Memory B cell (primary cell): ENCODE measurements at regions not wholly inside any gene's neighbourhood (a gene's known extent, or its start where the extent isn't known, plus 50 kb on each side); places are given as distances from the start of the nearest gene placed in this dataset.
A peak's percentile ranks its signal among the peaks of the same experiment; 100 is the strongest.

Source experiments
- ATAC-seq: fragments of 150-1000 bp; cut with Tn5 transposase; 2 replicates; pipeline ENCODE4 v1.10.0; 2021; ENCODE audit warnings: low read depth, mild to moderate bottlenecking, moderate library complexity
- DNase-seq, 2 donors: peaks; one replicate each; pipeline ENCODE4 v3.0.0; 2022; ENCODE audit warnings: low spot score in 2 of 2
- H3K27ac Mint-ChIP-seq: one replicate; pipeline ENCODE4 v1.8.0; 2022; ENCODE audit warnings: mild to moderate bottlenecking, moderate library complexity, mixed read lengths
- H3K27me3 Mint-ChIP-seq: one replicate; pipeline ENCODE4 v1.8.0; 2022; ENCODE audit warnings: mixed read lengths
- H3K36me3 Mint-ChIP-seq: one replicate; pipeline ENCODE4 v1.8.0; 2022; ENCODE audit warnings: mild to moderate bottlenecking, mixed read lengths
- H3K4me1 Mint-ChIP-seq: one replicate; pipeline ENCODE4 v1.8.0; 2022; ENCODE audit warnings: mixed read lengths
- H3K4me3 Mint-ChIP-seq: one replicate; pipeline ENCODE4 v1.8.0; 2022; ENCODE audit warnings: mild to moderate bottlenecking, moderate library complexity, mixed read lengths
- H3K9me3 Mint-ChIP-seq: one replicate; pipeline ENCODE4 v1.8.0; 2022; ENCODE audit warnings: mixed read lengths

GRCh38 chr9:99305820-99306811 lies 84.0 kb downstream of the SEC61B start:
- no peak overlapping the region for H3K4me3 Mint-ChIP-seq

DNA sequence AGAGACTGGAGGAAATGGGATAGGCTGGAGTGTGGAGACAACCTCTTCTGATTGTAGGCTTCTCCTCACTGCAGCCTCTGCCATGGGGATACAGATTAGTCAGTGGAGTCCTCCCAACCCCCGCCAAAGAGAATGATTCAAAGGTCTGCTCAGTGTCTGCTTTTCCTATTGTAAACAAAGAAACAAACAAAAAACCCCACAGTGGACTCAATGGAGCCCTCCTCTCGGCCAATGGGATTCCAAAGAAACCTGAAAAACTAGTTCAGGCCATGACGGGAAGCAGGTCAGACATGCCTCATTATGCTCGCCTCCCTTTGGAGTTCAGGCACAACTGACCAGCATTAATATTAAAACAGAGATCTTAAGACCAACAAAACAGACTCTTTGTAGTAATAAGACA lies 85.8 kb downstream of the SEC61B start:
- no peak for DNase-seq

More at GRCh38 chr9:99305820-99306811, 84.0 kb downstream of the SEC61B start:
- H3K9me3 Mint-ChIP-seq, result no peaks in the 10 kb centered on the region
- DNase-seq (no peak), ATAC-seq (no peak)
- peaks cover 2% of the 10 kb centered on the region for H3K36me3 Mint-ChIP-seq
- no peaks in the 10 kb centered on the region for H3K4me1 Mint-ChIP-seq
- H3K27me3 Mint-ChIP-seq, result peaks cover 4% of the 10 kb centered on the region
- peak overlapping the region; percentile 48 for H3K27ac Mint-ChIP-seq

GRCh38 chr9:99309141-99309939 lies 87.3 kb downstream of the SEC61B start:
- DNase-seq, result no peak
- H3K9me3 Mint-ChIP-seq, result no peaks in the 10 kb centered on the region
- no peaks in the 10 kb centered on the region for H3K4me1 Mint-ChIP-seq
- no peak overlapping the region for H3K4me3 Mint-ChIP-seq
- ATAC-seq, result no peak
- H3K27ac Mint-ChIP-seq, result no peak overlapping the region
- peaks cover 2% of the 10 kb centered on the region for H3K27me3 Mint-ChIP-seq
- H3K36me3 Mint-ChIP-seq, result peaks cover 2% of the 10 kb centered on the region

More for the DNA sequence above, 85.8 kb downstream of the SEC61B start:
- Mint-ChIP-seq H3K27me3 (peaks cover 4% of the 10 kb centered on the region), H3K4me3 (no peak overlapping the region), H3K27ac (no peak overlapping the region), H3K4me1 (no peaks in the 10 kb centered on the region), H3K9me3 (no peaks in the 10 kb centered on the region), H3K36me3 (peaks cover 2% of the 10 kb centered on the region)
- ATAC-seq, result no peak

- Mint-ChIP-seq H3K4me3 (no peak overlapping the region), H3K4me1 (no peaks in the 10 kb centered on the region), H3K27ac (no peak overlapping the region), H3K9me3 (no peaks in the 10 kb centered on the region), H3K27me3 (peaks cover 4% of the 10 kb centered on the region), H3K36me3 (no peaks in the 10 kb centered on the region)
- ATAC-seq (no peak), DNase-seq (no peak)
Measured at GRCh38 chr9:99312736-99313135, 90.7 kb downstream of the SEC61B start.

- no peaks in the 10 kb centered on the region for H3K4me1 Mint-ChIP-seq
- H3K27me3 Mint-ChIP-seq, result peaks cover 6% of the 10 kb centered on the region
- no peak for ATAC-seq
- no peak overlapping the region for H3K4me3 Mint-ChIP-seq
- DNase-seq, result no peak
- no peaks in the 10 kb centered on the region for H3K9me3 Mint-ChIP-seq
- H3K36me3 Mint-ChIP-seq, result no peaks in the 10 kb centered on the region
- H3K27ac Mint-ChIP-seq, result no peak overlapping the region
Measured at GRCh38 chr9:99319048-99319447, 97.0 kb downstream of the SEC61B start.

DNA sequence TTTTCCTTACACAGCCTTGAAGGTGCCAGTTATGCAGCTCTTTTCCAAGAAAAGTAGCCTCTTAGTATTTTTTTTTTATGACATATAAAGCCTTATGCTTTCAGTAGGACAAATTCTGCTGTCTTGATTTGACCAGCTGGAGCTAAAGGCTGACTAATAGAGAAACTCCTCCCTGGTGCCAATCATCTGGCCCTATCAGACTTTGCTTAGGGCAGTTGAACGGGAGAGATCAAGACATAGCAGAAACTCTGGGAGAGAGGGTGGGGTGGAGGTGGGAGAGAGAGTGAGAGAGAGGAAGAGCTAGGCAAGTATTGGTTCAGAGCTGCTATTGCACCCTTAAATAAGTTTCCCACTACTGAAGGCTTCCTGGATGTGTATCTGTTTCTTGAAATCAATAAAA lies 100.2 kb downstream of the SEC61B start:
- Mint-ChIP-seq H3K4me3 (no peak overlapping the region), H3K27me3 (peaks cover 9% of the 10 kb centered on the region), H3K9me3 (no peaks in the 10 kb centered on the region), H3K4me1 (peaks cover 5% of the 10 kb centered on the region), H3K27ac (no peak overlapping the region), H3K36me3 (no peaks in the 10 kb centered on the region)
- ATAC-seq (no peak), DNase-seq (no peak)

DNA sequence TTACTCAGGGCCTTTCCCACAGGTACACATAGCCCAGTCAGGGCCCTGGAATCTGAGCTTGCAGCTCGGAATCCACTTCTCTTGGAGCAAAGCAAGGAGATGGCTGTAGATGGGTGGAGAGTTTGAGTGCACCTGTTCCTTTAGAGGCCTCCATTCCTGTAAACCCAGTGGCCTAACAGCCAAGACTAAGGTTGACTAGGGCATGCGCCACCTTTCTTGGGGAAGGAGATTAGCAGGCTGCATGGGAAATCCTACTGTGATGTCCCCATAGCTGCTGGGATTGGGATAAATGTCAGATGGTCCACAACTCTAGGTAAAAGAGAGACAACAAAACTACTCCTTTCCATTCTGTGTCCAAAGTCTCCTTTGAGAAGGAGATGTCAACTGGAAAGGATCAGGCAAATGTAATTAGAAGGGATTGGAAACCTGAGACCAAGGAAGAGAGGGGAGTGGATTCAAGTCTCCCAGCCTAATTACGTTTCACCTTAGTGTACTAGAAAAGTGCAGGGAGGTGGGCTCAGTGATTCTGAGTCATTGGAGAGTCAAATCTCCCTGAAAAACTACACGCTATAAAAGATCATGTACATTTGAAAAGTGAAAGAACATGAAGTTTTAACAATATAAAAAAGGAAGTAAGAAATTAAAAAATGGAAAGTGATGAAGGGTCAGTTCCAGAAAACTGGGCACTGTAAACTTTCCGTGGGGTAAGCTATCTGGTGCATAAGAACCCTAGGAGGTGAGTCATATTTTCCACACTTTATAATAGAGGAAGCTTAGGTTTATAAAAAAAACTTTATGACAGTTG lies 104.2 kb downstream of the SEC61B start:
- H3K27ac Mint-ChIP-seq, result no peak overlapping the region

GRCh38 chr9:99326917-99327189 lies 104.8 kb downstream of the SEC61B start:
- Mint-ChIP-seq H3K27me3 (peaks cover 6% of the 10 kb centered on the region), H3K36me3 (no peaks in the 10 kb centered on the region), H3K4me3 (no peak overlapping the region), H3K9me3 (no peaks in the 10 kb centered on the region), H3K27ac (no peak overlapping the region), H3K4me1 (peaks cover 5% of the 10 kb centered on the region)
- no peak for DNase-seq
- ATAC-seq, result no peak

More for the DNA sequence above, 104.2 kb downstream of the SEC61B start:
- no peak for ATAC-seq
- DNase-seq, result no peak
- H3K36me3 Mint-ChIP-seq, result no peaks in the 10 kb centered on the region
- no peak overlapping the region for H3K4me3 Mint-ChIP-seq
- peaks cover 9% of the 10 kb centered on the region for H3K27me3 Mint-ChIP-seq
- H3K4me1 Mint-ChIP-seq, result peaks cover 5% of the 10 kb centered on the region
- no peaks in the 10 kb centered on the region for H3K9me3 Mint-ChIP-seq

DNA sequence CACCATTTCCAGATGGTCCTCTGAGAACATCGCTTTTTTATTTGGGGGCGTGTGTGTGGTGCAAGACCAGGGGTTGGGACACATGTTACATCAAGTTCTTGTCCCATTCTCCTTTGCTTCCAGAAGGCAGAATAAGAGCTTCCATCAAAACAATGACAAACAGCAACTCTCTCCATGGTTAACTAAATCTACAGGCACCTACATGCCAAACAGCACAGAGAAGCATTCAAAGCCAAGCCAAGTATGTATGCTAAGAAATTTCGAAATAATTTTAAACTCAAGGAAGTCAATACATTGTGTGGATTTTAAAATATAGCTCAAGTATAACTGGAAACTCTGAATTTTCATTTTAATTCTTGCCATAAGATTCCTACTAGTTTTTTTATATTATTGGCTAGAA lies 105.6 kb downstream of the SEC61B start:
- no peaks in the 10 kb centered on the region for H3K36me3 Mint-ChIP-seq
- H3K9me3 Mint-ChIP-seq, result no peaks in the 10 kb centered on the region
- H3K4me1 Mint-ChIP-seq, result peaks cover 5% of the 10 kb centered on the region
- ATAC-seq (no peak), DNase-seq (no peak)
- no peak overlapping the region for H3K27ac Mint-ChIP-seq
- H3K27me3 Mint-ChIP-seq, result peaks cover 6% of the 10 kb centered on the region
- no peak overlapping the region for H3K4me3 Mint-ChIP-seq

- Mint-ChIP-seq H3K4me1 (peaks cover 6% of the 10 kb centered on the region), H3K4me3 (no peak overlapping the region), H3K9me3 (no peaks in the 10 kb centered on the region), H3K36me3 (no peaks in the 10 kb centered on the region), H3K27me3 (no peaks in the 10 kb centered on the region), H3K27ac (no peak overlapping the region)
- no peak for DNase-seq
- ATAC-seq, result no peak
Measured at GRCh38 chr9:99335280-99335679, 113.2 kb downstream of the SEC61B start.

DNA sequence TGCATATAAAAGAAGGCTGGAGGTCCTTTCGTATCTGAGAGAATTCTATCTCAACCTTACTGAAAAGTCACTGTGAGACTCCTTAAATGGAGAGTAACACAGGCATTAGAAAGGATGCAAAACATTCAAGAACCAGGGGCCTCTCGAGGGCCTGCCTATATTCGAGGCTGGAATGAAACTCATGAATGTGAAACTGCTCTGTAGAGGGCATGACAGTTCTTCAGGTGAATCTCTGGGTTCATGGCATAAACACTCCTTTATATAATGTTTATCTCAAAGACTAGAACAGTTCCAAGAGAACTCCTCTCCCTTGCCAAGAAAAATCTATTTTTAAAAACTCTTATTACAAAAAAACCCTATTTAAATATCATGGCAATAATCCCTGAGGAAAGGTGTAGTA lies 113.9 kb downstream of the SEC61B start:
- H3K36me3 Mint-ChIP-seq, result no peaks in the 10 kb centered on the region
- H3K27ac Mint-ChIP-seq, result no peak overlapping the region
- no peak for ATAC-seq
- H3K9me3 Mint-ChIP-seq, result no peaks in the 10 kb centered on the region
- DNase-seq, result no peak
- no peaks in the 10 kb centered on the region for H3K27me3 Mint-ChIP-seq
- peaks cover 6% of the 10 kb centered on the region for H3K4me1 Mint-ChIP-seq
- H3K4me3 Mint-ChIP-seq, result no peak overlapping the region

DNA sequence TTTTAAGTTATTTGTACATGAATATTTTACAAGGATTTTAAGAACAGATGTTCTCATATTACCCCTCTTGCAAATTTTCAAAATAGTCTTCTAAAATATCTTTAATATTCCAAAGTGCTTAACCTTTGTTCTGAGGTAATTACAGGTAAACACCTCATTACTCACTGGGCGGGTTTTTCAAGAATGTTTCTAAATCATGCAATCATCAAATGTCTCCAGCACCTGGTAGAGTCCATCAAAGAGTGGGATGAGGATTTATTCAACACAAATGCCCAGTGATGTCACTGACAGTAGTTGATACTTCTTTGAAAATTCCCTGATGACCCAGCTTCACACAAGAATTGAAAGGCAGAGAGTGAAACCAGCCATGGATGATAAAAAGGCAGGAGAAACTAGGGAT lies 114.4 kb downstream of the SEC61B start:
- no peak for DNase-seq
- Mint-ChIP-seq H3K27me3 (no peaks in the 10 kb centered on the region), H3K9me3 (no peaks in the 10 kb centered on the region), H3K36me3 (no peaks in the 10 kb centered on the region), H3K27ac (no peak overlapping the region), H3K4me3 (no peak overlapping the region), H3K4me1 (peaks cover 6% of the 10 kb centered on the region)
- ATAC-seq, result no peak

DNA sequence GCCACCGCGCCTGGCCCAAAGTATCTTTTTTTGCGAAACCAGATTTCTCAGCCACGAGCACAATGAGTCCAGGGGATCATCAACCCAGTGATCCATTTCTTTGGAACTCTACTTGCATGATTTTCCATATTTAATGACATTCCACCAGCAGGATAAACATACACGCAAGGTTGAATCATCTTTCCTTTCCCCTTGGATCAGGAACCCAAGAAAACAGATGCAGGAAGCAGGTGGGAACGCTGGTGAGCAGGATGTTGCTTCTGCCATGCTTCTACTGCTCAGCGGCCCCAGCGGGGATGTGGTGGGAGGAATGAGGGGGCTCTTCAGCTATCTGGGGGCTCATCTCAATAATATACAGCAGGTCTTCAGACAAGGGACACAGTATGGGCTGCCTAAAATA lies 118.2 kb downstream of the SEC61B start:
- DNase-seq, result no peak
- H3K4me1 Mint-ChIP-seq, result peaks cover 6% of the 10 kb centered on the region
- no peak for ATAC-seq

DNA sequence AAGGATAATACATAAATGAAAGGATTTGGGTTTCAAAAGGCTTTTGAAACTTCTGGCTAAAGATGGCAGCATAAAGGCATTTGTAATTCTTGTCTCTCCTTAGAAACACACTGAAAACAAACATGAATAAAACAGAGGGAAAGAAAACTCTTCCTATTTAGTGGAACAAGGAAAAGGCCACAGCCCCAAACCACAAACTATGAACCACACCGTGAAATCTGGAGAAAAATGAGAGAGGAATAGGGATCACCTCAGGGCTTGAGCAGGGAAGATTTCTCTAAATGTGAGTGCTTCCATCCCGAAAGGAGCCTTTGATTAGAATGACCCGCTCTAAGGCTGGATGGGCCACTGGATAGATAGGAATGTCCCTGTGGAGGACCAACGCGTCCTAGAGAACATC lies 119.6 kb downstream of the SEC61B start:
- H3K4me1 Mint-ChIP-seq, result peaks cover 6% of the 10 kb centered on the region
- DNase-seq (no peak), ATAC-seq (no peak)
- H3K36me3 Mint-ChIP-seq, result no peaks in the 10 kb centered on the region
- no peak overlapping the region for H3K4me3 Mint-ChIP-seq
- H3K27ac Mint-ChIP-seq, result no peak overlapping the region
- no peaks in the 10 kb centered on the region for H3K9me3 Mint-ChIP-seq
- no peaks in the 10 kb centered on the region for H3K27me3 Mint-ChIP-seq

More for the DNA sequence above, 118.2 kb downstream of the SEC61B start:
- Mint-ChIP-seq H3K9me3 (no peaks in the 10 kb centered on the region), H3K27ac (no peak overlapping the region), H3K4me3 (no peak overlapping the region), H3K27me3 (no peaks in the 10 kb centered on the region), H3K36me3 (no peaks in the 10 kb centered on the region)
